HG02852 (cell line): ENCODE measurements at regions not wholly inside any gene's neighbourhood (a gene's known extent, or its start where the extent isn't known, plus 50 kb on each side); places are given as distances from the start of the nearest gene placed in this dataset.
"Not testable (repeated sequence)": the region's sequence is repeated elsewhere in the genome, so short reads cannot be mapped to it uniquely, and the experiment has no call there.

ENCODE experiments used
- ATAC-seq: cut with Tn5 transposase; IDR thresholded peaks from one replicate; pipeline ENCODE4 v1.9.1; 2021; ENCODE audit warnings: mild to moderate bottlenecking, moderate library complexity; ENCODE audit not compliant: unreplicated experiment

GRCh38 chr7:49644396-49645166 is 128.9 kb upstream of the VWC2 start:
- no peak for ATAC-seq

- no peak for ATAC-seq
Measured at GRCh38 chr7:49645296-49645695, 128.1 kb upstream of the VWC2 start.

GRCh38 chr7:49660170-49660783 is 113.2 kb upstream of the VWC2 start:
- no peak for ATAC-seq

GRCh38 chr7:49660976-49661375 is 112.5 kb upstream of the VWC2 start:
- ATAC-seq, result no peak

GRCh38 chr7:49665963-49666362 is 107.5 kb upstream of the VWC2 start:
- not testable (repeated sequence) for ATAC-seq

- no peak for ATAC-seq
Measured at GRCh38 chr7:49666764-49667163, 106.7 kb upstream of the VWC2 start.

- no peak for ATAC-seq
Measured at GRCh38 chr7:49669285-49669684, 104.2 kb upstream of the VWC2 start.

- ATAC-seq, result no peak
Measured at GRCh38 chr7:49669692-49670260, 103.7 kb upstream of the VWC2 start.

- no peak for ATAC-seq
Measured at GRCh38 chr7:49670991-49671390, 102.4 kb upstream of the VWC2 start.

- ATAC-seq, result no peak
Measured at GRCh38 chr7:49692516-49692915, 80.9 kb upstream of the VWC2 start.

- ATAC-seq, result no peak
Measured at GRCh38 chr7:49695971-49696370, 77.5 kb upstream of the VWC2 start.

GRCh38 chr7:49700841-49701240 is 72.6 kb upstream of the VWC2 start:
- ATAC-seq, result no peak

- ATAC-seq, result no peak
Measured at GRCh38 chr7:49702099-49702498, 71.3 kb upstream of the VWC2 start.

GRCh38 chr7:49703337-49703736 is 70.1 kb upstream of the VWC2 start:
- no peak for ATAC-seq

GRCh38 chr7:49703881-49704280 is 69.6 kb upstream of the VWC2 start:
- ATAC-seq, result no peak

GRCh38 chr7:49706106-49706505 is 67.3 kb upstream of the VWC2 start:
- no peak for ATAC-seq

- ATAC-seq, result no peak
Measured at GRCh38 chr7:49707891-49708290, 65.5 kb upstream of the VWC2 start.

- no peak for ATAC-seq
Measured at GRCh38 chr7:49708590-49708989, 64.8 kb upstream of the VWC2 start.

- ATAC-seq, result not testable (repeated sequence)
Measured at GRCh38 chr7:49711072-49711723, 62.2 kb upstream of the VWC2 start.

- ATAC-seq, result no peak
Measured at GRCh38 chr7:49714182-49714581, 59.3 kb upstream of the VWC2 start.

GRCh38 chr7:49715486-49715885 is 58.0 kb upstream of the VWC2 start:
- no peak for ATAC-seq

GRCh38 chr7:49717547-49717946 is 55.9 kb upstream of the VWC2 start:
- no peak for ATAC-seq
